GM19351 (cell line): ENCODE measurements at regions not wholly inside any gene's neighbourhood (a gene's known extent, or its start where the extent isn't known, plus 50 kb on each side); places are given as distances from the start of the nearest gene placed in this dataset.
A peak's percentile ranks its signal among the peaks of the same experiment; 100 is the strongest.

ENCODE experiments used
- ATAC-seq: cut with Tn5 transposase; IDR thresholded peaks from one replicate; pipeline ENCODE4 v1.9.1; 2021; ENCODE audit warnings: mild to moderate bottlenecking, moderate library complexity; ENCODE audit not compliant: unreplicated experiment

GRCh38 chr15:39135989-39136388 lies 444.9 kb upstream of the THBS1 start:
- ATAC-seq, result no peak

GRCh38 chr15:39139431-39140059 lies 441.3 kb upstream of the THBS1 start:
- ATAC-seq, result peak; percentile 50

DNA sequence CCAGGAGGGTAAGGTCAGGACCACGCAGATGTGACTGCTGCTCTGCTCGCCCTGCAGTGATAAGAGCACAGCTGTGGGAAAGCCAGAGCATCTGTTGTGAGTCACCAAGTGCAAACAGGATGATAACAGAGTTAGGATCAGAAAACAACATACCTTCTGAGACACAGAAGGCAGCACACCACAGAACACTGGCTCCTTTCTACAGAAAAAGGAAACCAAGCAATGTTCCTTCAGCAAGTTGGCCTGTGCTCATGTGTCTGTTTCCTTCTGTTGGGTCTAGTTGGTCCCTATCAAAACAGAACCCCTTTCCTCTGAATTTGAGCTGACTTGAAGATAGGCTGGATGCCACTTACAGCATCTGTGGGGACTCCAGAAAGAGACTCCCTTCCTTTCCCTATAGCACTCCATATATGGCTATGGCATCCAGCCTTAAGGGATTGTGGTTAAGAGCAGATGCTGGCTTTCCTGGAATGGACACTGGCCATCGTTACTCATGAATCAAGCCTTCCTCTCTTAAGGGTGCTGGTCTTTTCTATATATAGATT lies 440.7 kb upstream of the THBS1 start:
- ATAC-seq, result peak; percentile 49

DNA sequence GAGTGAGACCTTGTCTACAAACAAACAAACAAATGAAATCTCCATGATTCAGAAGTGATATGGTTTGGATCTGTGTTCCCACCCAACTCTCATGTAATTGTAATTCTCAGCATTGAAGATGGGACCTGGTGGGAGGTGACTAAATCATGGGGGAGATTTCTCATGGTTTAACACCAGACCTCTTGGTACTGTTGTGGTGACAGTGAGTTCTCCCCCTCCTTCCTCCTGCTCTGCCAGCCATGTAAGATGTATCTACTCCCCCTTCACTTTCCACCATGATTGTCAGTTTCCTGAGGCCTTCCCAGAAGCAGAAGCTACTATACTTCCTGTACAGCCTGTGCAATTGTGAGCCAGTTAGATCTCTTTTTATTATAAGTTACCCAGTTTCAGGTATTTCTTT lies 438.4 kb upstream of the THBS1 start:
- no peak for ATAC-seq

DNA sequence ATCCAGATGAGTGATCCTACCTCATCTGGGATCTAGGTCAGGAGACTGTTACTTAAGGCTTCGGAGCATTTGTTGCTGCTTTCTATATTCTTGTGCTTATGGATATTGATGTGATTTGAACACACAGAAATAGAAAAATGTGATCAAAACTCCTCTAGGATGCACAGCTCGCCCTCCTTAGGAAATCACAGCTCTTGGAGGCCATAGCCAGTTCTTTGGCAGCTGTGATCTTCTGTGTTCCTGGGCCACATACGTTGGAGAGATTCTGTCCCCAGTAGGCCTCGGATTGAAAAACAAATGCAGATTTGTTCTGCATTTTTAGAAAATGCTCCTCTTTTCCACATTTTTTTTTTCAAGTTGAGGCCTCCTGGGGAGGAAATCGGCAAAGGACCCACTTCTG lies 437.4 kb upstream of the THBS1 start:
- no peak for ATAC-seq

- no peak for ATAC-seq
Measured at GRCh38 chr15:39144051-39144450, 436.8 kb upstream of the THBS1 start.

DNA sequence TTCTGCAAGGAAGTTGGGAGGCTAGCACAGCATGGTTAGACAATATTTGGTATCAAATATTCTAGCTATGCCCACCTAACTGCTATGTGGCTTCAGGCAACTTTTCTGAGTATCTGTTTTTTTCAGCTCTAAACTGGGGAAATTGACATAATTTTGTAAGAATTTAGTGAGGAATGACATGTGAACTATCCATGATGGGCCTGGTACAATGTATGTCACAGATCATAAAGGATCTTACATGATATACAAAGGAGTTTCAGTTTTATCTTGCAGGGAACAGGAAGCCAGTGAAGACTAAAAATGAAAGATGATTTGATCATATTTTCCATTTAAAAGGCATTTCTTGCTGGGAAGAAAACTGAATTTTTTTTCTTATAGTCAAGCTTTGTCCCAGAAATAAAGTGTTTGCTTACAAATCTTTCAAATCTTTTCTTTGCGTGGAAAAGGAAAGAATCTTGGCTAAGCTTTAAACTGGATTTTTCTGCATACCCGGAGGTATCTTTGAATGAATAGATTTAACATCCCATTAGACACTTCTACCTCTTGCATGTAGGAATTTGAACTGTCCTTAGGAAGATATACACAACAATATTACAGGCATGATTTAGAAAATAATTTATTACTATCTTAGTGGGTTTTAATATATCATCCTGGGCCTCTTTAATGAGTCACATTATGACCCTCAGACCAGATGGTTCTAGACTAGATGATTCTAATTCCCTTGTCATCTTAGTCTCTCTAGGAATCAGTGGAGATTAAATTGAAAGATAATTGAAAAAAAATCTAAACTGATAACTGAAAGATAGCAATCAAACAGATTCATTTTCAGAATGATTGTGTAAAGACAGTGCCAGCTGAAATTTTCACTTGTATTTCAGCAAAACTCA lies 436.0 kb upstream of the THBS1 start:
- ATAC-seq, result no peak

- ATAC-seq, result no peak
Measured at GRCh38 chr15:39145854-39146625, 434.8 kb upstream of the THBS1 start.

- ATAC-seq, result no peak
Measured at GRCh38 chr15:39149636-39150150, 431.2 kb upstream of the THBS1 start.

DNA sequence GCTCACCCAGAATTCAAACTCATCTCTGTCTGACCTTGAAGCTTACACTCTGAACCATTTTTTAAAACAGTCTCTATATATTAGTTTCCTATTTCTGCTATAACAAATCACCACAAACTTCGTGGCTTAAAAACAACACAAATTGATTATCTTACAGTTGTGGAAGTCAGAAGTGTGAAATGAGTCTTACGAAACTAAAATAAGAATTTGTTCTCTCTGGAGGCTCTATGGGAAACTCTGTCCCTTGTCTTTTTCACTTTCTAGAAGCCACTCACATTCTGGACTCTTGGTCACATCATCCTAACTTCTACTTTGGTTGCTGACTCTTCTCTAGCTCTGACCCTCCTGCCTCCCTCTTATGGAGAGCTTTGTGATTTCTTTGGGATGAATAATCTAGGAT lies 429.3 kb upstream of the THBS1 start:
- peak; percentile 65 for ATAC-seq

DNA sequence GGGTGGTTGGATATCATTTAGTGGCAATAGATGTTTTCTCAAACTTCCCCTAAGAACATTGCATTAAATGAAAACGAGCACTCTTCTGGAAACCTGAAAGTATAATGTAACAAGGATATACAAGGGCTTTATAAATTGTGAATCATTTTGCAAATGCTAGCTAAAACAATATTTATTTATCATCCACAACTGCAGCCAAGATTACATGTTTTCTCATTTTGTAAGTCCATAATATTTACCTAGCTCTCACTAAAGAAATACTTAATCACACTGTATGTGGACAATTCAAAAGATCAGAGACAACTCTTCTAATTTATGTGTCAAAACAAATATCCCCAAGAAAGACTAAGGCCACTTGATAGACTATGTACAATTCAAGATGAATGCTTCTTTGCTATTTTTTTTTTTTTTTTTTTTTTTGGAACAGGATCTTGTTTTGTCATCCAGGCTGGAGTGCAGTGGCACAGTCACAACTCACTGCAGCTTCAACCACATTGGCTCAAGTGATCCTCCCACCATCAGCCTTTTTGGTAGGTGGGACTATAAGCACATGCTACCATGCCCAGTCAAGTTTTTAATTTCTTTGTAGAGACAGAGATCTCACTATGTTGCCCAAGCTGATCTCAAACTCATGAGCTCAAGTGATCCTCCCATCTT lies 427.7 kb upstream of the THBS1 start:
- no peak for ATAC-seq

GRCh38 chr15:39153716-39154115 lies 427.2 kb upstream of the THBS1 start:
- no peak for ATAC-seq

DNA sequence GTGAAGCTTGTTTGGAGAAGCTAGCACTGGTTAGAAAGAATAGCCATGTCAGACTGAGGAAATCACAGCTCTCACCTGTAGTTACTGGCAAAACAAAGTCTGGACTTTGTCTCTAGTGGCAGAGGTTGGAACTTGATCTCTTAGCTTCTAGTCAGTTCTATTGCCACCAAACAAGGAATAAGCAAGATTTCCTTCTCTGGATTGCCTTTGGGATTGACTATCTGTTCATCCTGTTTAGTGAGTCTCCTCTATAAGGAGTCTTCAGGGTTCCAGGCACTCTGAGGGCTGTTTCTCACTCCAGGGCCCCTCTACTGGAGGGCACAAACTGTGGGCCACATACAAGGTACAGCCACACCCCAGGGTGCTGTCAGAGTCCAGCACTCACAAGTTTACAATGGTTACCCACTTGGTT lies 426.6 kb upstream of the THBS1 start:
- ATAC-seq, result no peak

DNA sequence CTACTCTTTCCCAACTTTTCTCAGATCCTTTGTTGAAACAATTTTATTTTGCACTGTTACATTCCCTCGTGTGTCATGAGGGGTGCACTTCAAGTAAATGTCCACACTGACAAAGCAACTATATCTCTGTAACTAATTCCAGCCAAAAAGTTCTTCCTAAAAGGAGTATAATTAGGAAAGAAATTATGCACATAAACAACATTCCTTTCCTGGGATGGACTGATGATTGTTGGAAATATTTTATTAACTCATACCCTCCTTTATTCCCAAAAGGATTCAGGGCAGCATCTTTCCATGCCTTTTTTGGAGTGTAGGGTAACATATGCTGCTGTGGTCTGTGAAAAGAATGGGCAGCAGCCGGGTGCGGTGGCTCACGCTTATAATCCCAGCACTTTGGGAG lies 426.1 kb upstream of the THBS1 start:
- ATAC-seq, result no peak

DNA sequence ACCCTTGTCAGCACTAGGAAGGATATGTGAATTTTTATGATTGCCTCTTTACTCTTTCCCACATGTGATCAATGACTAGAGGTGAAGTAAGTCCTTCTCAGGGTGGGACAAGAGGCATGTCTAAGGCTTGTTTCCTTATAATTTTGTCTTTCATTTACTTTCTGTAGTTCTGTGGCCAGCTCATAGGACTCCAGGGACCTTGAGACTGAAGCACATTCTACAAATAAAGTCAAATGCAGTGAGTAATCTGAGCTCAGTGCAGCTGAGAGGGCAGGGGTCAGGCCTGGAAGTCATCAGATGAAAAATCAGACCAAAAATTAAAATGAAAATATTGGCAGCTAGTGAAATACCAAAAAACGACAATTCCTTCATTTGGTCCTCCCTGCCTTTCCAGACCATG lies 424.7 kb upstream of the THBS1 start:
- no peak for ATAC-seq

GRCh38 chr15:39156646-39157250 lies 424.1 kb upstream of the THBS1 start:
- ATAC-seq, result no peak

DNA sequence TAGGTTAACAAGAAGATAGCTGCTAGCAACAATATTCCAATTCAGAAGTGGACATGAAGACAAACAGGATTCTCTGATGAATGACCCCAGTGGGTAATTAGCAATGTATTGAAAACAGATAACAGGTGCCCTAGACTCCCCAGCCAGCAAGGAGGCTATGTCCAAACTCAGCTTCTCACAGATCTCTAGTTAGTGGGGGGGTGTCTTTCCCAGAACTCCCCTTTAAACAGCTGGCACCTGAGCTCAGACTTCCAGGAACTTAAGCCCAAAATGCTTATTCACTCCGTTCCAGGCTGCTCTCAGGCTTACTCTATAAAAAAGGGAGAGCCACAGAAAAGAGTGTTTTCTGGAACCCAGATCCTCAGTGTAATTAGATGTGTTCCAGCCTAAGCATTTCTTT lies 423.0 kb upstream of the THBS1 start:
- no peak for ATAC-seq

- no peak for ATAC-seq
Measured at GRCh38 chr15:39159833-39160232, 421.0 kb upstream of the THBS1 start.

- ATAC-seq, result no peak
Measured at GRCh38 chr15:39161096-39161495, 419.8 kb upstream of the THBS1 start.

GRCh38 chr15:39165020-39165706 lies 415.7 kb upstream of the THBS1 start:
- ATAC-seq, result no peak
